ENCODE measurements at regions not wholly inside any gene's neighbourhood (a gene's known extent, or its start where the extent isn't known, plus 50 kb on each side); places are given as distances from the start of the nearest gene placed in this dataset.

- Histone ChIP-seq H4K20me1 (ENCODE audit: insufficient read depth, low read length) (no peaks in the 10 kb centered on the region), H3K4me2 (ENCODE audit: low read depth, low read length) (no peak overlapping the region), H2AFZ (ENCODE audit: low read length) (no peak overlapping the region), H3K27ac (ENCODE audit: extremely low read length, insufficient read depth, low read length) (no peak overlapping the region), H3K36me3 (replicated peaks in 1 of 2; ENCODE audit: control insufficient read depth in 1 of 2, insufficient read depth in 2 of 2, low read length in 2 of 2) (no peaks in the 10 kb centered on the region), H3K27me3 (ENCODE audit: control insufficient read depth in 1 of 2, insufficient read depth in 2 of 2, low read length in 2 of 2) (no peaks in the 10 kb centered on the region), H3K4me1 (ENCODE audit: insufficient read depth, low read length) (no peaks in the 10 kb centered on the region), H3K9ac (ENCODE audit: insufficient read depth, low read depth, low read length) (no peak overlapping the region), H3K79me2 (ENCODE audit: insufficient read depth, low read length) (no peaks in the 10 kb centered on the region), H3K4me3 (replicated peaks in 1 of 3; ENCODE audit: insufficient read depth in 1 of 3, low read depth in 2 of 3, low read length in 3 of 3) (no peak overlapping the region), H3K9me3 (ENCODE audit: low read length) (peaks cover 97% of the 10 kb centered on the region)
- ATAC-seq (no peak), DNase-seq (ENCODE audit: low spot score) (no peak), FAIRE-seq (no peak)
- BruUV-seq (replicated peaks), result no TSS peak
- ChIA-PET POLR2A (no interaction called here), CTCF (ENCODE audit: low intra/inter-chr PET ratio, low total read pairs) (no interaction called here)
- intact Hi-C loops (cut with micrococcal nuclease; ENCODE audit: unreplicated experiment), result no loop called here
- in situ Hi-C loops (cut with HindIII; ENCODE audit: extremely low pct_ligation_motif_present, low pct_unique_long_range_greater_than_20kb), result no loop called here
- no peak for TF ChIP-seq THAP11 (CRISPR knock-in tag; IDR thresholded peaks at IDR 0.05)
- TF ChIP-seq ZNF569 (CRISPR knock-in tag; IDR thresholded peaks at IDR 0.05; ENCODE audit: borderline replicate concordance), result no peak
- TF ChIP-seq SAFB2 (CRISPR knock-in tag; IDR thresholded peaks at IDR 0.05; ENCODE audit: borderline replicate concordance, low read depth), result no peak
- TF ChIP-seq ZNF790 (CRISPR knock-in tag; IDR thresholded peaks at IDR 0.05; ENCODE audit: borderline replicate concordance), result no peak
- TF ChIP-seq KAT7 (CRISPR knock-in tag; IDR thresholded peaks at IDR 0.05; ENCODE audit: borderline replicate concordance), result no peak
- no peak for TF ChIP-seq ZNF782 (CRISPR knock-in tag; IDR thresholded peaks at IDR 0.05; ENCODE audit: borderline replicate concordance)
- TF ChIP-seq SNAPC4 (CRISPR knock-in tag; IDR thresholded peaks at IDR 0.05), result no peak
- no peak for TF ChIP-seq TFDP1 (CRISPR knock-in tag; IDR thresholded peaks at IDR 0.05; ENCODE audit: borderline replicate concordance)
- no peak for TF ChIP-seq ZNF720 (CRISPR knock-in tag; IDR thresholded peaks at IDR 0.05)
- TF ChIP-seq ZNF557 (CRISPR knock-in tag; IDR thresholded peaks at IDR 0.05), result no peak
- no peak for TF ChIP-seq ZNF432 (CRISPR knock-in tag; IDR thresholded peaks at IDR 0.05; ENCODE audit: borderline replicate concordance)
- no peak for TF ChIP-seq FOXM1 (CRISPR knock-in tag; IDR thresholded peaks at IDR 0.05)
- TF ChIP-seq ARID4A (CRISPR knock-in tag; IDR thresholded peaks at IDR 0.05; ENCODE audit: borderline replicate concordance), result no peak
- TF ChIP-seq RFX5 (IDR thresholded peaks at IDR 0.05; ENCODE audit: low read depth, low read length), result no peak
- TF ChIP-seq NFIC (IDR thresholded peaks at IDR 0.05; ENCODE audit: low read length), result no peak
- 58% methylated on average over 2 of the region's 2 CpGs for WGBS (ENCODE audit: low lambda C conversion rate)
Measured at GRCh38 chr4:19025031-19025430, 1003.5 kb upstream of the LCORL start.

Data from HepG2 (cell line).